ENCODE measurements at regions not wholly inside any gene's neighbourhood (a gene's known extent, or its start where the extent isn't known, plus 50 kb on each side); places are given as distances from the start of the nearest gene placed in this dataset.

- TF ChIP-seq CTCF (IDR thresholded peaks at IDR 0.05 in 4 of 5, conservative IDR thresholded peaks at IDR 0.05 in 1 of 5), result no peak
- TF ChIP-seq POLR2A (IDR thresholded peaks at IDR 0.05), result no peak
These were observed 167.9 kb upstream of the KIAA1217 start for GRCh38 chr10:24041034-24041433.

Measured in gastrocnemius medialis (tissue), 4 donors.